Stomach (tissue), 8 donors: ENCODE measurements at regions not wholly inside any gene's neighbourhood (a gene's known extent, or its start where the extent isn't known, plus 50 kb on each side); places are given as distances from the start of the nearest gene placed in this dataset.
A peak's percentile ranks its signal among the peaks of the same experiment; 100 is the strongest.

Experiments used
- DNase-seq, 2 donors: peaks; one replicate each; pipeline versions ENCODE4 v3.0.0 to v3.0.0-alpha.2; 2013 to 2019
- H3K27ac ChIP-seq, 5 donors: fragments of 200-600 bp in 4 of 5; sonication (generic) in 4 of 5; one replicate each; pipeline ENCODE4 v1.5.1; 2013 to 2019; ENCODE audit warnings: mild to moderate bottlenecking in 1 of 5, moderate library complexity in 1 of 5
- H3K27me3 ChIP-seq, 3 donors: fragments of 200-600 bp; sonication (generic); one replicate each; pipeline ENCODE4 v1.5.1; 2017 to 2019; ENCODE audit warnings: mixed run types in 1 of 3
- H3K36me3 ChIP-seq, 4 donors: fragments of 200-600 bp; sonication (generic); 1 replicate in 3 of 4; 2 replicates in 1 of 4; pipeline ENCODE4 v1.5.1; 2016 to 2019
- H3K4me1 ChIP-seq, 4 donors: fragments of 200-600 bp; sonication (generic); one replicate each; pipeline ENCODE4 v1.5.1; 2016 to 2019
- H3K4me3 ChIP-seq, 4 donors: fragments of 200-600 bp; sonication (generic) in 3 of 4; one replicate each; pipeline ENCODE4 v1.5.1; 2016 to 2019; ENCODE audit warnings: mild to moderate bottlenecking in 1 of 4
- H3K9me3 ChIP-seq, 4 donors: fragments of 200-600 bp; sonication (generic); one replicate each; pipeline ENCODE4 v1.5.1; 2016 to 2019
- CTCF ChIP-seq, 7 experiments: fragments of 450-650 bp in 4 of 7; fragments of 200-600 bp in 3 of 7; sonication (generic) in 3 of 7; IDR thresholded peaks; one replicate each; pipeline ENCODE4 v1.5.1; 2016 to 2019; ENCODE audit warnings: antibody characterized with exemption in 7 of 7, control low read depth in 2 of 7, mild to moderate bottlenecking in 1 of 7
- EP300 ChIP-seq: sonication (generic); formaldehyde crosslinking; IDR thresholded peaks from one replicate; pipeline ENCODE4 v1.6.1; 2017; ENCODE audit warnings: antibody characterized with exemption
- POLR2A ChIP-seq, 4 donors: fragments of 450-650 bp; IDR thresholded peaks; one replicate each; pipeline ENCODE4 v1.6.1; 2016; ENCODE audit warnings: antibody characterized with exemption in 4 of 4, control low read depth in 2 of 4, mild to moderate bottlenecking in 1 of 4, moderate library complexity in 1 of 4
- POLR2AphosphoS5 ChIP-seq, 3 donors: sonication (generic); formaldehyde crosslinking; IDR thresholded peaks; one replicate each; pipeline ENCODE4 v1.6.1; 2016; ENCODE audit warnings: antibody characterized with exemption in 3 of 3
- whole genome bisulfite sequencing, 5 donors: extraction: QIAGEN DNeasy Blood & Tissue Kit in 3 of 5; methylation state at CpG; one replicate each; pipeline versions ENCODE4 v1.1.5 to v1.1.7; 2013 to 2018; 5-methylcytosine and 5-hydroxymethylcytosine counted together
- intact Hi-C: fragments of 100-400 bp; cut with DNase I; formaldehyde crosslinking; loops from one replicate; pipeline ENCODE4 v1.15.1; 2023; ENCODE audit warnings: low total_unique reads
- donor health status: healthy with polysubstance abuse.
- donor health status: Bipolar disorder and iron deficiency.
- donor health status: healthy.

- Histone ChIP-seq H3K4me1 (no peaks in the 10 kb centered on the region), H3K36me3 (no peaks in the 10 kb centered on the region), H3K4me3 (no peak overlapping the region), H3K9me3 (peaks cover 0 to 12% (median 8%) of the 10 kb centered on the region in 4 donors), H3K27ac (no peak overlapping the region), H3K27me3 (no peaks in the 10 kb centered on the region)
- no peak for DNase-seq
- intact Hi-C loops, result no loop called here
- WGBS, 5 donors, result 78 to 88% (median 84%) methylated on average over 4 of the region's 4 CpGs
- no peak for TF ChIP-seq POLR2A (IDR thresholded peaks at IDR 0.05)
Measured at GRCh38 chr3:158882445-158882844, 80.6 kb downstream of the MFSD1 start.

- Histone ChIP-seq H3K27me3 (no peaks in the 10 kb centered on the region), H3K36me3 (no peaks in the 10 kb centered on the region), H3K9me3 (no peaks in the 10 kb centered on the region), H3K4me3 (no peak overlapping the region), H3K27ac (no peak overlapping the region), H3K4me1 (no peaks in the 10 kb centered on the region)
- WGBS, 5 donors, result 28 to 43% (median 42%) methylated on average over 6 of the region's 6 CpGs
- DNase-seq, result no peak
- TF ChIP-seq EP300 (no peak), CTCF (IDR thresholded peaks at IDR 0.05) (no peak), POLR2A (IDR thresholded peaks at IDR 0.05) (no peak), POLR2AphosphoS5 (IDR thresholded peaks at IDR 0.05) (no peak)
- intact Hi-C loops, result no loop called here
Measured at GRCh38 chr3:158896729-158897128, 94.9 kb downstream of the MFSD1 start.

GRCh38 chr3:158906749-158907148, 104.9 kb downstream of the MFSD1 start:
- H3K27ac ChIP-seq, result no peak overlapping the region
- TF ChIP-seq POLR2A (IDR thresholded peaks at IDR 0.05) (no peak), CTCF (IDR thresholded peaks at IDR 0.05) (no peak), EP300 (no peak), POLR2AphosphoS5 (IDR thresholded peaks at IDR 0.05) (no peak)
- intact Hi-C loops, result no loop called here
- 79 to 100% (median 88%) methylated on average over 1 of the region's 1 CpG for WGBS, 5 donors
- no peaks in the 10 kb centered on the region for H3K36me3 ChIP-seq
- H3K9me3 ChIP-seq, result no peaks in the 10 kb centered on the region
- no peak for DNase-seq
- H3K4me3 ChIP-seq, result no peak overlapping the region
- no peaks in the 10 kb centered on the region for H3K27me3 ChIP-seq
- no peaks in the 10 kb centered on the region for H3K4me1 ChIP-seq

- H3K4me1 ChIP-seq, result no peaks in the 10 kb centered on the region
- no peaks in the 10 kb centered on the region for H3K27me3 ChIP-seq
- intact Hi-C loops, result no loop called here
- WGBS, 5 donors, result 40 to 72% (median 58%) methylated on average over 2 of the region's 2 CpGs
- H3K9me3 ChIP-seq, result no peaks in the 10 kb centered on the region
- TF ChIP-seq POLR2AphosphoS5 (IDR thresholded peaks at IDR 0.05) (no peak), EP300 (no peak), POLR2A (IDR thresholded peaks at IDR 0.05) (no peak), CTCF (IDR thresholded peaks at IDR 0.05) (no peak)
- no peak overlapping the region for H3K4me3 ChIP-seq
- H3K36me3 ChIP-seq, result no peaks in the 10 kb centered on the region
- H3K27ac ChIP-seq, result no peak overlapping the region
- no peak for DNase-seq
Measured at GRCh38 chr3:158908187-158908734, 106.4 kb downstream of the MFSD1 start.

- Histone ChIP-seq H3K27me3 (no peaks in the 10 kb centered on the region), H3K4me3 (no peak overlapping the region), H3K4me1 (no peaks in the 10 kb centered on the region), H3K9me3 (no peaks in the 10 kb centered on the region), H3K27ac (no peak overlapping the region), H3K36me3 (no peaks in the 10 kb centered on the region)
- 35 to 49% (median 42%) methylated on average over 2 of the region's 2 CpGs for WGBS, 5 donors
- intact Hi-C loops, result loop anchor here (10.0 kb wide), 1 partner anchor 345 kb away; no protein-coding TSS in a partner anchor
- TF ChIP-seq POLR2A (IDR thresholded peaks at IDR 0.05), result no peak
- DNase-seq, result peak in 1 of 2 donors; percentile 8
Measured at GRCh38 chr3:158909870-158910269, 108.0 kb downstream of the MFSD1 start.
